Effector CD8-positive, alpha-beta T cell (primary cell): ENCODE measurements at regions not wholly inside any gene's neighbourhood (a gene's known extent, or its start where the extent isn't known, plus 50 kb on each side); places are given as distances from the start of the nearest gene placed in this dataset.

Experiments
- DNase-seq: peaks from one replicate; lab custom pipeline; 2025; lab: John Stamatoyannopoulos, UW

DNA sequence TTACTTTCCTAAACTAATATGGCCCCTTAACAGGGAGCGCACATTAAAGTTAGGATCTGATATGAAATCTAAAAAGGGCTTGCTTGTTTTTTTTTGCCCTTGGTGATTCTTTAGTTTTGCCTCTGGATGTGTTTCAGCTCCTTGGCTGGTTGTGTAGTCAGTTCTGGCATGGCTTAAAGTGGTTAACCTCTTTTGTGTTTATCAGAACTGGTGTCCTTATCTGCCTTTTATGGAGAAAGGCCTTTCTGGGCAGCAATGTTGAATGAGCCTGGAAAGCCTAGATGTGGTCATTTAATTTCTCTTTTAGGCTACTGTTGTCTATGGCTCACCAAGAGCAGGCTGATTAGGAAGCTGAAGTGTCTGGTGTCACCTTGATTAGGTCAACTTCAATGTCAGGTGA, 254.5 kb upstream of the ROPN1 start:
- no peak for DNase-seq

DNA sequence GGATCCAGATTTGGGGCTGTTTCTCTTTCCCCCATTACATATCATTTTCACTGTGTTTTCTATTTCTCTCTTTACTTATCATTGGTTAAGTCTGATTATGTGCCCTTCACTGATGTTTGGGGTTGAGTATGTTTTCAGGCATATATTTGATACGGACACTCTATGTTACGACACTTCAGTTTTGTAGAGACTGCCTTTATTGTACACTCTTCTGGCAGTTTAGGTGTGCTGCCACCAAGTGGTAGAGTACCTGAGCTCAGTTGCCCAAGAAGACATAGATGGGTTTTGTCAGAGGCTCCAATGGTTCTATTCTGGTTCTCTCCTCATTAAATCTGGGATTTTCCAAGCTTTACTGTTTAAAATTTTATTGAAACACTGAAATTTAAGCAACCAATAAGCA, 255.0 kb upstream of the ROPN1 start:
- DNase-seq = no peak

DNA sequence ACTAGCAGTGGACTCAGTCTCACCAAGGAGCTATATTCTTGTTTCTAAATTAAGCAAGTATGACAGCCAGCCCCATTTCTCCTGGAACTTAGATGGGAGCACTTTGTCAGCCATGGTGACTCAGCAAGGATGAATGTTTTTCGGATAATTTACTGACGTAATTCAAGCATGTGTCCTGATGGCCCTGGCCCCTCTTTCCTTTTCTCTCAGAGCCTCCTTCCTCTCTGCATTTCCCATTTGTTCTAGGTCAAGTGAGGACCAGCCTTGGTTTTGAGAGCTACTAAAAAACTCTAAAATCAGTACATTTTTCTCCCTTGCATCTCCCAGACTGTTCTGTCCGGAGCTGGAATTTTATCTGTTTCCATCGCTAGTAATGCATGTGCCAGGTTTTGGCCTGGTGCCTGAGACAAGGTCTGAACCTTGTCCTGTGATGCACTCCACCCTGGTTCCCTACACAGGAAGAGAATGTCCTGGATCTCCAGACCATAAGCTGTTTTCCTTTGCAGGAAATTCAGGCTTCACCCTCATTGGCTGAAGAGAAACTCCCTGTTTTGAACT, 256.6 kb upstream of the ROPN1 start:
- no peak for DNase-seq

GRCh38 chr3:124249038-124249437, 257.1 kb upstream of the ROPN1 start:
- no peak for DNase-seq

DNA sequence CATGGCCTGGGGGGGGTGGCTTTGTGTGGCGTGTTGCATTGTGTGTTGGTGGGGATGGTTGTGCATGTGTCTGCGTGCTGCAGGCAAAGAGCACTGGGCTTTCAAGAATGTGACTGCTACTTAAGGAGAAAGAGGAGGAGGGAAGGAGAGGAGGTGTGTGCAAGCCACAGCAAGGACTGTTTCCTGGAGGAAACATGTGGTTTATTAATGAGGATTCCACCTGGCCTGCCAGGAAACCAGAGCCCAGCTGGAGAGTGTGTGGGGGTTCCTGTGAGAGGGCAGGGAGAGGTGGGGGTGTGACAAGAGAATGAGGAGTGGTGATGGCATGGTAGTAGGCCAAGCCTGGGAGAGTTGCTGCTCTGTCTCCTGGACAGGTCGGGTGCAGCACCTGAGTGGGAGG, 258.1 kb upstream of the ROPN1 start:
- no peak for DNase-seq

DNA sequence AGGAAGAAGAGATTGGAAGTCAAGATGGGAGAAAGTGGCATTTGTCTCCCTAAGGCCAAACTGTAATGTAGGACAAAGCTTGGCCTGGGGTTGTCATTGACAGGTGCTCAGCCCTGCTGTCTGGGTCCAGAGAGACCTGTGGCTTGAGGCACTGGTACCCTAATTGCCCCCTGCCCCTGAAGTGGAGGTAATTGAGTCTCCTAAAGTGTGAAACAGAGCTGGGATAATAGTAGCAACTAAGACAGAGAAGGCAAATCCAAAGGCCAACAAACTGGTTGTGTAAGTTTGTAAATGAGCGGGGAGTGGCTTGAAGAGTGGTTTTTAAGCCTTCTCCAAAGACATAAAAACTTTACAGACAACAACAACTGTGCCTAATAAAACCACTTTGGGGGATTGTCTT, 264.2 kb upstream of the ROPN1 start:
- no peak for DNase-seq

DNA sequence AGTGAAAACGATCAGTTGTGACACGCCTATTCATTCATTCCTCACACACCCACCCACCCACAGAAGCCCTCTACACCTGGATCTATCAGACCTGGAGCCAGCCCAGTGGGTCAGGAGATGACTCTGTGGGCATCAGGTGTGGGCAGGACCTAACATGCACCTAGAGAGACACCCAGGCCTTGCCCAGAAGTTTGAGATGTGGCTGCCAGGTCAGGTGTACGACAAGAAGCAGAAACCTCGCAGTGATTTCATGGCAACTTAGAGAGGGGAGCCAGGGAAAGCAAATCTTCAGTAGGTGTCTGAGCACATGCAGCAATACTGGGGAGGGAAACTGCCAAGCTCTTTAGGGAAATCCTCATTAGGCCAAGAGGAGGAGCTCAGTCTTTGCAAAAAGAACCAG, 264.7 kb upstream of the ROPN1 start:
- no peak for DNase-seq

DNA sequence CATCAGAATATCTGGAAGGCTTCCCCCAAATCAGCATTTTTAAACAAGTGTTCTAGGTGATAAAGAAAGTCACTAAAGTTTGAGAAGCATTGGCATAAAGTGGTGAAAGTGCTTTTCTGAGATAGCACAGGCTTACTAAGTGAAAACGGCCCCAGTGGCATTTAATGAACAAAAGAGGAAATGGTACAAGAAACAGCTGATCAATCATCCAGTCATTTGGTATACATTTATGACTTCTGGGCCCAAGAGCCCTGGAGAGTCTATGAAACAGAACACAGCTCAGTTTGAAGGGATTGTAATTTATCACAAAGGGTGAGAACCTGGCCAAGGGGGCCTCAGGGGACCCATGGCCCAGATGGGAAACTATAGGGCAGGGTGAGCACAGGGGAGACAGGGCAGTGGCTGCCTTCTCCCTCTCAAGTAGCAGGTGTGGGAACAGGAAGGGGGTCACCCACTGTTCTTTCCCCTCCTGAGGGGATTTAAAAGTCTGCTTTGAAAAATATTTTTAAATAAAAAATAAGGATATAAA, 265.5 kb upstream of the ROPN1 start:
- no peak for DNase-seq

DNA sequence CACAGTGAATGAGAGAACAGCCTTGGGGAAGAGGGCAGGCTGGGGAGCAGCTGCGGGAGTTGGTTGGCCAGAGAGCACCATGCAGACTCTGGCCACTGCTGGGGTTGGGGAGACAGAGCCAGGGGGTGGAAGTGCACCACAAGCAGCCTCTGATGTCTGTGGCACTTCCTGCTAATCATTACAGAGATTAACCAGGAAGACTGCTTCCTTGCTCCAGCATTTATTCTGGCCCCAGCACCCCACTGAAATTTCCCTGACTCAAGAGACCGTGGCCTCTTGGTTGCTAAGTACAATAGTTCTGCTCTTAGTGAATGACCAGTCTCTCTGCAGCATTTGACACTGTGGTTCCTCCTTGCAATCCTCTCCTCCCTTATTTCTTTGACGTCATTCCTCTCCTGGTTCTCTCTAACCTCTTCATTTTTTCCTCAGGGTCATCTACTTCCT, 266.2 kb upstream of the ROPN1 start:
- DNase-seq = no peak

DNA sequence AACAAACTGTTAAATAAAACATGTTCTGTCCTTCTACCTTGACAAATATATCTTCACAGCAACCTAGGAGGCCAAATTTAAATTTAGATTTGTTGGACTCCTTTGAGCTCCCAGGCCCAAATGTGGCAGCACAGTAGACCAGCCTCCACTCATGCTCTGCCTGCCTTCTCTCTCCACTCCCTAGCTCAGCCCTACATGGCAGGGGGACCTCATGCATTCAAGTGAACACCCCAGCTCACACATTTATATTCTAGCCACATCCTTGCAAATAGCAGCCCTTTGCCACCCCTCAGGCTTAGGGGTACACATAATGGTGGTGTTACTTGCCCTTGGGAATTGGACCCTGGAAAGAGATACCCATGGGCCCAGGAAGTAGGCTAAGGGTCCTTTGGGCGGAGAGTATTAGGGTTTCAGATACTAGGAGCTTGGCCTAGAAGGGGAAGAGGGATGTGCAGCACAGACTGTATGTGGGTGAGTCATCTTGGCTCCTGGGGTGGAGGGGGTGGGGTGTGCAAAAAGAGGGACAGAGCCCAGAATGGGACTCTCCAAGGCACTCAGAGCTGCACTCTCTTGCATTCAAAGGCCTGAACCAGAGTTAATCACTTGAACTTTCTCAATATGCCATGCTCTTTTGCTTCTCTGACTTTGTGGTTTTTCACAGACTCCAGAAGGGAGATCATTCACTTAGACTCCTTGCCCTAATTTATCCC, 268.4 kb upstream of the ROPN1 start:
- no peak for DNase-seq

- no peak for DNase-seq
Measured at GRCh38 chr3:124261306-124261705, 269.4 kb upstream of the ROPN1 start.

- no peak for DNase-seq
Measured at GRCh38 chr3:124263168-124263567, 271.2 kb upstream of the ROPN1 start.

DNA sequence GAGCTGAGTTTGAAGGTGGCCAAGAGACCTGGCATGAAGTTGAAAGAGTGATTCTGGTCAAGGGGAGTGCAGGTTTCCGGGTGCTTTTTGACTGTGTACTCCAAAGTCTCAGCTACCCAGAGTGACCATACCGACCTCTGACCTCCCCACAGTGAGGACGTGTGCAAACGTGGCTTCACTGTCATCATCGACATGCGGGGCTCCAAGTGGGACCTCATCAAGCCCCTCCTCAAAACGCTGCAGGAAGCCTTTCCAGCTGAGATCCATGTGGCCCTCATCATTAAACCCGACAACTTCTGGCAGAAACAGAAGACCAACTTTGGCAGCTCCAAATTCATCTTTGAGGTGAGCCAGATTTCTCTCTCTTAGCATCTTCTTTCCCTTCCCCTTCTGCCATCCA, 272.4 kb upstream of the ROPN1 start:
- no peak for DNase-seq

DNA sequence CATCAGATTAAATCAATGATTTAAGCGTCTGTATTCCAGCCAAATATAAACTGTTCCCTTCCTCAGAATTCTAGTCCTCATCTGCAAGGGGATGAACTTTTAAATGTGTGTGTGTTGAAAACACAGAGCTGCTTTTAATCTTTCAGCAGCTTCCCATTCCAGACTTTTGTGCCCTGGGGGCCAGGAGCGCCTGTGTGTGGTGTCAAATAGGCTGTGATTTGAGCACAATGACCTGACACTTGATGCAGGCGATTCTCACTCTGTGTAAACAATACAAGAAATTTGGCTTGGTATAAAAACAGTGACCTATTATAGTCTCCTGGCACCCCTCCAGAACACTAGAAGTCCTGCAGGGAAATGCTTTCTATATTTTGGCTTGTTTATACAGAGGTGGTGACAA, 274.6 kb upstream of the ROPN1 start:
- no peak for DNase-seq

GRCh38 chr3:124267406-124267805, 275.5 kb upstream of the ROPN1 start:
- DNase-seq = no peak

DNA sequence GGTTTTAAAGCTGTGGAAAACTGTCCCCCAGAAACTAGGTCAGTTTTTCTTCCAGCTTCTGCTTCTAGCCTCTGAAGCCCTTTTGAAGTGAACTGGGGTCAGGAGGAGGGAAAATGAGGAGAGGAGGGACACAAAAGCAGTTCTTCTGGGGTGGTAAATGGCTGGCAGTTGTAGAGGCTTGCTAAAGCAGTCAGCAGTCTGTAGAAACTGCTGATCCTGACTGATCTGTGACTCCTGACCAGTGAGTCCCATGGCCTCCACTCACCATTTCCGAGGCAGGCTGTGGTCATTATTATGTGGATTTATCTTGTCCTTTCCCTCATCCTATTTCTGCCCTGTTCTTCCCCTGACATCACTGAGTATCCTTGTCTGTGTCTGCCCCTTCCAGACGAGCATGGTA, 276.4 kb upstream of the ROPN1 start:
- no peak for DNase-seq

GRCh38 chr3:124269619-124270018, 277.7 kb upstream of the ROPN1 start:
- DNase-seq = no peak

- DNase-seq = no peak
Measured at GRCh38 chr3:124272605-124273151, 280.8 kb upstream of the ROPN1 start.

DNA sequence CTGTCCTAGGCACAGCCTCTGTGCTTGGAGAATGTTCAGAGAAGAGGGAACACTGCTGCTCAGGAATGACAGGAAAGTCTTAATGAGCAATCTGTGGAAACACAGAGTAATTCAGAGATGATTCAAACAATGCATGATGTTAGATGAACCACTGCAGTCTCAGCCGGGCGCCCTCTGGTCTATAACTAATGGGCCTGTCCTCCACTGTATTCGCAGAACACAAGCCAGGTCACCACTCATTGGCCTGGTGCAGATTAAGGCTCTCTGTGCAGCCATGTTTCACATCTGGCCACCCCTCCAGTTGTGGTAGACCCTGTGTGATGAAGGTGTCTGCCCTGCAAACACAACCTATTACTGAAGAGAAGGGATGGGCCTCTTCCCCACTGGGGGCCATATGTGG, 281.7 kb upstream of the ROPN1 start:
- no peak for DNase-seq

GRCh38 chr3:124274051-124274450, 282.1 kb upstream of the ROPN1 start:
- DNase-seq = no peak

DNA sequence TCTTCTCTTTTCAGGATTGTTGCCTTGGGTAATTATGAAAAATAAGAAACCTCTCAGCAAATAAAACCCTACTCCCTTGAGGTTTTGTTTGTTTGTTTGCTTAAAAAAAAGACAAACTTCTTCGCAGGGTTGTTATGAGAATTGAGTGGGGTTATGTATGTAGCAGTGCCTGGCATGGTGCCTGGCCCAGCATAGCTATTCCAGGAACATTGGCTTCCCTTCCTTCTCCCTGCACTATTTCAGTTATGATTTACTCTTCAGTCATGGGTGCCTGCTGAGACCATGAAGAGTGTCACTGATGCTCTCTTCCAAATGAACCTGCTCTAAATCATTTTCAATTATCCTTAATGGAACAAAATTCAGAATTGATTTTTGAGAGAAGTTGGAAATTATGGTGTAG, 283.5 kb upstream of the ROPN1 start:
- no peak for DNase-seq

DNA sequence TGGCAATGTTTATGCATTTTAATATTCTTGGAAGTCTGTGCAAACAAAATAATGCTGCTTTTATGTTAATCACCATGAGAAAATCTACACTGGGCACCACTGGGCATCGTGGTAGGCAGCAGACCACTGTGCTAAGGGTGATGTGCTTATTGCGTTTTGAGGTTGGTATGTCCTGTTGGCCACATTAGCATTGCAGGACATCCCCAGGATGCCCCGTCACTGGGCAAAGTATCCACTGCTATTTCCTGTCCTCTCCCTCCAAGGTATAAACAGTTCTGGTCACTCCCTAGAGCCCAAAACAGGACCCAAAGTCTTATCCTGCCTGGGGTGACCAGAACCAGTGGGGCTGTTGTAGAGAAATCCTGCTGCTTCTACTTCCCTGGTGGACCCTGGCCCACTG, 284.2 kb upstream of the ROPN1 start:
- DNase-seq = no peak

DNA sequence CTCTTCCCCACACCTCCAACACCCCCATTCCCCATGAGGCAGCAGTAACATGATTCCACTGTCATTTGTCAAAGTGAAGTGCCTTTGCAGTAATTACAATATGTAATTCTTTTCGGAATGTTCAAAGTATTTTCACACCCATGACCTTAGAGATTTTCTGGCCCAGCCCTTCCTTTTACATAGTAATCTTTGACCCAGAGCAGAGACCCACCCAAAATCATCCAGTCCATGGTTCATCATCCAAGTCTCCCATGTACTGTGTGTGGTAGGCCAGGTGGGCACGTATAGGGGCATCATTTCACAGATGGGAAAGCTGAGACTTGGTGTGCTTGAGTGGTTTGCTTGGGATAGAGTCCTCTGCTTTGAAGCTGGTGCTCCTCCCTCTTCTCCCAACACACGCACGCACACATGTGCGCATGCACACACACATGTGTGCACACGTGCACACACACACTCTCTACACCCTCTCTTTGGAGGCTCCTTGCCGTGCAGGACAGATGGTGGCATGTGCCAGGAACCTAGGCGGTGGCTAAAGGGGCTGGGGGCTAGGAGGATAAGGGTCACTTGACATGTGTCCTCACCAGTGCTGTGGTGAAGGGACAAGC, 284.7 kb upstream of the ROPN1 start:
- no peak for DNase-seq
